ENCODE measurements at regions not wholly inside any gene's neighbourhood (a gene's known extent, or its start where the extent isn't known, plus 50 kb on each side); places are given as distances from the start of the nearest gene placed in this dataset.
"Not testable (repeated sequence)": the region's sequence is repeated elsewhere in the genome, so short reads cannot be mapped to it uniquely, and the experiment has no call there.

DNA sequence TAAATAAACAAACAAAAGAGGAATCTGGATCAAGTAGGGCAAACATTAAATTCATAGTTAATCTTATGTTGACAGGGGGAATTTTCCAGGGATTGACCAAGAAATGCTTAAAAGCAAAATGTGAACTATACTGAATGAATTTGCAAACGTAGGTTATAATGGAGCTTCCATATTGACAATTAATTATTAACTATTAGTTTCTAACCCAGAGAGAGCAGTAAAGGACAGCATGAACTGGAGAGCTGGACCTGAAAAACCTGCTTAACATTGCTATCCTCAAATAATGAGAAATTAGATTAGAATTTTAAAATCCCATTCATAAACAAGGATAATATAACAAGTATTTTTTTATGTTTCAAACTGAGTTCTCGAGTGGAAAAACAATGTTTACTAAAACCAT is 1089.6 kb downstream of the DNAJB9 start:
- WGBS, 2 donors, result 69 to 74% methylated on average over 2 of the region's 2 CpGs
- no peak for ATAC-seq (ENCODE audit: low FRiP score)
- intact Hi-C loops (cut with DNase I), result no loop called here

DNA sequence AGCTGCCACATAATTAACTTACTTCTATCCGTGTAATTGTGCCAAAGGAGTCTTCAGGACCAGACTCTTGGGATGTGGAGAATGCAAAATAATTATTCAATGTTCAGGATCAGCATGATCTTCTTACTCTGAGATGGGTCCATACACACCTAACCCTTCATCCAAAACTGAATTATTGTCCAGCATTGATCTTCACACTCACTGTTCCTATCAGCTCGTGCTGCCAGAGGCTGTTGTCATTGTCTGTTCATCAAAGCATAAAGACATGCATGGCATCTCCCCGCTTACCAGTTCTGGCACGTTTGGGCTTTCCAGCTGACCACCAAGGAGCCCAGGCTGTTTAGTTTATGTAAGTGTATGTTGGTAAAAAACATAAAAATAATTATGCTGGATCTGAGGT is 1090.7 kb downstream of the DNAJB9 start:
- H3K9me3 ChIP-seq (ENCODE audit: control insufficient read depth, low read length), result peaks cover 2% of the 10 kb centered on the region
- no peaks in the 10 kb centered on the region for H3K4me1 ChIP-seq (ENCODE audit: control insufficient read depth in 1 of 2, insufficient read depth in 2 of 2, low read length in 2 of 2)
- no peak for ATAC-seq (ENCODE audit: low FRiP score)
- H3K36me3 ChIP-seq (ENCODE audit: control insufficient read depth in 1 of 2, insufficient read depth in 2 of 2, low read length in 1 of 2), result no peaks in the 10 kb centered on the region
- DNase-seq, result no peak
- H3K27me3 ChIP-seq (ENCODE audit: control insufficient read depth in 1 of 2, insufficient read depth in 2 of 2, low read length in 1 of 2), result no peaks in the 10 kb centered on the region
- intact Hi-C loops (cut with DNase I), result no loop called here
- H3K4me3 ChIP-seq (ENCODE audit: low read length in 2 of 2), result no peak overlapping the region
- WGBS, 2 donors, result 59 to 60% methylated on average over 4 of the region's 4 CpGs
- H3K27ac ChIP-seq (ENCODE audit: low read depth in 1 of 2, low read length in 2 of 2), result no peak overlapping the region

More for the DNA sequence above, 1089.6 kb downstream of the DNAJB9 start:
- no peak for DNase-seq
- Histone ChIP-seq H3K27me3 (ENCODE audit: control insufficient read depth in 1 of 2, insufficient read depth in 2 of 2, low read length in 1 of 2) (no peaks in the 10 kb centered on the region), H3K4me1 (ENCODE audit: control insufficient read depth in 1 of 2, insufficient read depth in 2 of 2, low read length in 2 of 2) (no peaks in the 10 kb centered on the region), H3K36me3 (ENCODE audit: control insufficient read depth in 1 of 2, insufficient read depth in 2 of 2, low read length in 1 of 2) (no peaks in the 10 kb centered on the region), H3K4me3 (ENCODE audit: low read length in 2 of 2) (no peak overlapping the region), H3K9me3 (ENCODE audit: control insufficient read depth, low read length) (peaks cover 2% of the 10 kb centered on the region), H3K27ac (ENCODE audit: low read depth in 1 of 2, low read length in 2 of 2) (no peak overlapping the region)

GRCh38 chr7:109663806-109664205 is 1094.1 kb downstream of the DNAJB9 start:
- H3K9me3 ChIP-seq (ENCODE audit: control insufficient read depth, low read length), result peaks cover 2% of the 10 kb centered on the region
- ATAC-seq (ENCODE audit: low FRiP score) (no peak), DNase-seq (no peak)
- 96 to 100% methylated on average over 3 of the region's 3 CpGs for WGBS, 2 donors
- H3K4me3 ChIP-seq (ENCODE audit: low read length in 2 of 2), result no peak overlapping the region
- H3K36me3 ChIP-seq (ENCODE audit: control insufficient read depth in 1 of 2, insufficient read depth in 2 of 2, low read length in 1 of 2), result no peaks in the 10 kb centered on the region
- H3K27me3 ChIP-seq (ENCODE audit: control insufficient read depth in 1 of 2, insufficient read depth in 2 of 2, low read length in 1 of 2), result no peaks in the 10 kb centered on the region
- H3K4me1 ChIP-seq (ENCODE audit: control insufficient read depth in 1 of 2, insufficient read depth in 2 of 2, low read length in 2 of 2), result no peaks in the 10 kb centered on the region
- H3K27ac ChIP-seq (ENCODE audit: low read depth in 1 of 2, low read length in 2 of 2), result no peak overlapping the region
- intact Hi-C loops (cut with DNase I), result no loop called here

GRCh38 chr7:109687269-109687668 is 1117.6 kb downstream of the DNAJB9 start:
- H3K4me3 ChIP-seq (ENCODE audit: low read length in 2 of 2); H3K9me3 ChIP-seq (ENCODE audit: control insufficient read depth, low read length); H3K4me1 ChIP-seq (ENCODE audit: control insufficient read depth in 1 of 2, insufficient read depth in 2 of 2, low read length in 2 of 2); H3K27me3 ChIP-seq (ENCODE audit: control insufficient read depth in 1 of 2, insufficient read depth in 2 of 2, low read length in 1 of 2); H3K27ac ChIP-seq (ENCODE audit: low read depth in 1 of 2, low read length in 2 of 2); H3K36me3 ChIP-seq (ENCODE audit: control insufficient read depth in 1 of 2, insufficient read depth in 2 of 2, low read length in 1 of 2); ATAC-seq (ENCODE audit: low FRiP score); DNase-seq; intact Hi-C loops (cut with DNase I): not testable (repeated sequence)
- 94 to 96% methylated on average over 2 of the region's 2 CpGs for WGBS, 2 donors

DNA sequence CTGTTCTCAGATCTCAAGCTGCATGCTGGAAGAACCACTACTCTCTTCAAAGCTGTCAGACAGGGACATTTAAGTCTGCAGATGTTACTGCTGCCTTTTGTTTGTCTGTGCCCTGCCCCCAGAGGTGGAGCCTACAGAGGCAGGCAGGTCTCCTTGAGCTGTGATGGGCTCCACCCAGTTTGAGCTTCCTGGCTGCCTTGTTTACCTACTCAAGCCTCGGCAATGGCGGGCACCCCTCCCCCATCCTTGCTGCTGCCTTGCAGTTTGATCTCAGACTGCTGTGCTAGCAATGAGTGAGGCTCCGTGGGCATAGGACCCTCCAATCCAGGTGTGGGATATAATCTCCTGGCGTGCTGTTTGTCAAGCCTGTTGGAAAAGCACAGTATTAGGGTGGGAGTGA is 1122.9 kb downstream of the DNAJB9 start:
- intact Hi-C loops (cut with DNase I); H3K4me3 ChIP-seq (ENCODE audit: low read length in 2 of 2): not testable (repeated sequence)

DNA sequence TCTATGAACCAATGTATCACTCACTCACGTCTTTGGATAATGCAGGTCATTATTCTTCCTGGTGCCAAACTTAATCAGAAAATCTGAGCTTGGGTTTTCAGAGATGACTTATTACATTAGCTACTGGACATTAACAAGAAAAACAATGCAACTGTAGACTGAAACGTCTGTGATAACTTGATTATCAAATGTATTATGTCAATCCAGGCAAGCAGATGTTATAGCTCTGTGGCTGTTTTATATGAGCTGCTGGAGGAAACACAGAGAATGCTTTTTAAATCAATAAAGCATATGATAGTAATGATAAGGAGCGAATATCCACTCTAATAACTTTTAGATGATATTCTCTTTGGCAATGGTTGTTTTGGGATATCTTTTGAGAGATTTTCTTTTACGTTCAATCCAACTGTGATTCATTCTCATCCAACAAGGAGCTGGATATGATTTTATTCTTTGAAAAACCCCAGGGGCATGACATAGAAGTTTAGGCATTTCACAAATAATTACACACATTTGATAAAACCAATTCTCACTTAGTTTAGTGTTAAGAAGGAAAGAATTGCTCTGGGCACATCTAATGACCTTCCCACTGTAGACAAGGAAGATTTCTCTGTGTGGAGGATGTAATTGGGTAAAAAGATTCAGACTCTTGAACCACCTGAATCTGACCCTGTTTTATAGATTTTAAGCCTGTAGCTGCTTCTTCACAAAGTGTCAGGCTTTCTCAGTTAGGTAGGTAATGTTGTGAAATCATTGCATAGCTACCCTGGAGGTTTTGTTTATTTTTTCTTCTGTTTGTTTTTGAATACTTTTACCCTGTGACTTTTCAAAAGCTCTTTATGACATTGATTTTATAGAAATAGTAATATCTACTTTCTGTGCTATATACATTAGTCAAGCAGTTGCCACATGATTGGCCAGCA is 1124.7 kb downstream of the DNAJB9 start:
- peaks cover 1% of the 10 kb centered on the region for H3K9me3 ChIP-seq (ENCODE audit: control insufficient read depth, low read length)
- no peak overlapping the region for H3K4me3 ChIP-seq (ENCODE audit: low read length in 2 of 2)
- no peaks in the 10 kb centered on the region for H3K4me1 ChIP-seq (ENCODE audit: control insufficient read depth in 1 of 2, insufficient read depth in 2 of 2, low read length in 2 of 2)
- ATAC-seq (ENCODE audit: low FRiP score) (no peak), DNase-seq (no peak)
- H3K36me3 ChIP-seq (ENCODE audit: control insufficient read depth in 1 of 2, insufficient read depth in 2 of 2, low read length in 1 of 2), result no peaks in the 10 kb centered on the region
- 41 to 61% methylated on average over 4 of the region's 4 CpGs for whole genome bisulfite sequencing, 2 donors
- no peak overlapping the region for H3K27ac ChIP-seq (ENCODE audit: low read depth in 1 of 2, low read length in 2 of 2)
- H3K27me3 ChIP-seq (ENCODE audit: control insufficient read depth in 1 of 2, insufficient read depth in 2 of 2, low read length in 1 of 2), result no peaks in the 10 kb centered on the region
- intact Hi-C loops (cut with DNase I), result no loop called here

More for the DNA sequence above, 1122.9 kb downstream of the DNAJB9 start:
- H3K27ac ChIP-seq (ENCODE audit: low read depth in 1 of 2, low read length in 2 of 2); DNase-seq; H3K9me3 ChIP-seq (ENCODE audit: control insufficient read depth, low read length); H3K27me3 ChIP-seq (ENCODE audit: control insufficient read depth in 1 of 2, insufficient read depth in 2 of 2, low read length in 1 of 2); ATAC-seq (ENCODE audit: low FRiP score); H3K4me1 ChIP-seq (ENCODE audit: control insufficient read depth in 1 of 2, insufficient read depth in 2 of 2, low read length in 2 of 2); H3K36me3 ChIP-seq (ENCODE audit: control insufficient read depth in 1 of 2, insufficient read depth in 2 of 2, low read length in 1 of 2): not testable (repeated sequence)
- WGBS, 2 donors, result 62 to 64% methylated on average over 4 of the region's 4 CpGs

DNA sequence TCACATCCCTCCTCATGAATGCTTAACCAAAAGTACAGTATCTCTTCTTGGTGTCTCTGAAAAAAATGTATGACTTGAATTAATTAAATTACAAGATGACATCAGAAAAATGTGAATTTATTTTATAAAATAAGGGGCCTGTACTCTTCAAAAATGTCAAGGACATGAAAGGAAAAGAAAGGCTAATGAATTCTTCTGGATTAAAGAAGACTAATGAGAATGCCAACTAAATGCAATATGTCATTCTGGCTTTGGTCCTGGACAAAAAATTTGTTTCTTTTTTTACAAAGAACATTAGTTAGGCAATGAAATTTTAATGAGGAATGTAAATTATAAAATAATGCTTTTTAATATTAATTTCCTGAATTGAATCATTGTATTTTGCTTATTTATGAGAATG is 1125.7 kb downstream of the DNAJB9 start:
- Histone ChIP-seq H3K9me3 (ENCODE audit: control insufficient read depth, low read length) (peaks cover 1% of the 10 kb centered on the region), H3K4me3 (ENCODE audit: low read length in 2 of 2) (no peak overlapping the region), H3K27ac (ENCODE audit: low read depth in 1 of 2, low read length in 2 of 2) (no peak overlapping the region), H3K4me1 (ENCODE audit: control insufficient read depth in 1 of 2, insufficient read depth in 2 of 2, low read length in 2 of 2) (no peaks in the 10 kb centered on the region), H3K27me3 (ENCODE audit: control insufficient read depth in 1 of 2, insufficient read depth in 2 of 2, low read length in 1 of 2) (no peaks in the 10 kb centered on the region), H3K36me3 (ENCODE audit: control insufficient read depth in 1 of 2, insufficient read depth in 2 of 2, low read length in 1 of 2) (no peaks in the 10 kb centered on the region)
- intact Hi-C loops (cut with DNase I), result no loop called here
- ATAC-seq (ENCODE audit: low FRiP score) (no peak), DNase-seq (no peak)

DNA sequence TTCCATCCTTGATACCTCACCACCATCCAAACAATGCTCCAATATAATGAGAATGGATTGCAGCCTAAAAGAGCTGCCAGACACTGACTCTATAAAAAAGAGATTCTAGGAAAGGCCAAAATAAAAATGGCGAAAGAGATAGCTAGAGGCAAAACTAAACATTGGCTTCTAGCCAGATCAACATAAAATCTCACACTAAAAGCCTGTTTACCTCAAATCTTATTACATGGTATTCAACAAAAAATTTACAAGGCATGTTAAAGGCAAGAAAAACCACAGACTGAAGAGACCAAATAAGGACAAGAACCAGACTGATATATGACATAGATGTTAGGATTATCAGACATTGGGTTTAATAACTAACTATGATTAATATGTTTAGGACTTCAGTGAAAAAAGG is 1127.0 kb downstream of the DNAJB9 start:
- H3K4me1 ChIP-seq (ENCODE audit: control insufficient read depth in 1 of 2, insufficient read depth in 2 of 2, low read length in 2 of 2), result no peaks in the 10 kb centered on the region
- intact Hi-C loops (cut with DNase I), result no loop called here
- H3K9me3 ChIP-seq (ENCODE audit: control insufficient read depth, low read length), result peaks cover 1% of the 10 kb centered on the region
- no peak overlapping the region for H3K27ac ChIP-seq (ENCODE audit: low read depth in 1 of 2, low read length in 2 of 2)
- ATAC-seq (ENCODE audit: low FRiP score), result no peak
- no peaks in the 10 kb centered on the region for H3K36me3 ChIP-seq (ENCODE audit: control insufficient read depth in 1 of 2, insufficient read depth in 2 of 2, low read length in 1 of 2)
- WGBS, 2 donors, result 82 to 86% methylated on average over 1 of the region's 1 CpG
- H3K4me3 ChIP-seq (ENCODE audit: low read length in 2 of 2), result no peak overlapping the region
- no peak for DNase-seq
- no peaks in the 10 kb centered on the region for H3K27me3 ChIP-seq (ENCODE audit: control insufficient read depth in 1 of 2, insufficient read depth in 2 of 2, low read length in 1 of 2)

GRCh38 chr7:109699661-109700060 is 1130.0 kb downstream of the DNAJB9 start:
- Histone ChIP-seq H3K9me3 (ENCODE audit: control insufficient read depth, low read length) (peaks cover 1% of the 10 kb centered on the region), H3K27me3 (ENCODE audit: control insufficient read depth in 1 of 2, insufficient read depth in 2 of 2, low read length in 1 of 2) (no peaks in the 10 kb centered on the region), H3K4me1 (ENCODE audit: control insufficient read depth in 1 of 2, insufficient read depth in 2 of 2, low read length in 2 of 2) (no peaks in the 10 kb centered on the region), H3K4me3 (ENCODE audit: low read length in 2 of 2) (no peak overlapping the region), H3K27ac (ENCODE audit: low read depth in 1 of 2, low read length in 2 of 2) (no peak overlapping the region), H3K36me3 (ENCODE audit: control insufficient read depth in 1 of 2, insufficient read depth in 2 of 2, low read length in 1 of 2) (no peaks in the 10 kb centered on the region)
- ATAC-seq (ENCODE audit: low FRiP score) (no peak), DNase-seq (no peak)
- 84% methylated on average over 3 of the region's 3 CpGs for WGBS, 2 donors
- intact Hi-C loops (cut with DNase I), result no loop called here
